IMR-90 (cell line): ENCODE measurements at regions not wholly inside any gene's neighbourhood (a gene's known extent, or its start where the extent isn't known, plus 50 kb on each side); places are given as distances from the start of the nearest gene placed in this dataset.

Source experiments
- ATAC-seq: fragments of 200-7000 bp; cut with Tn5 transposase; 2 replicates; pipeline ENCODE4 v1.9.1; 2020; ENCODE audit warnings: low read depth, mild to moderate bottlenecking, moderate library complexity
- BruUV-seq: library from RNA; stranded (reverse); fragments of 400-500 nt; replicated peaks from 2 replicates; lab custom pipeline; 2021; lab: Mats Ljungman, UMichigan
- CTCF ChIA-PET: fragments of 300-600 bp; formaldehyde crosslinking; extraction: SDS; loops from one replicate; lab custom pipeline; 2021; ENCODE audit warnings: antibody characterized with exemption; lab: Yijun Ruan, JAX
- POLR2A ChIA-PET: fragments of 300-600 bp; sonication (Branson Sonifier 250); formaldehyde crosslinking; loops from one replicate; lab custom pipeline; 2022; ENCODE audit warnings: antibody characterized with exemption; ENCODE audit not compliant: unreplicated experiment; lab: Charles Lee
- DNase-seq: peaks from one replicate; pipeline ENCODE4 v3.0.0; 2013
- H2AFZ ChIP-seq: replicated peaks from 2 replicates; pipeline ENCODE3; 2013; ENCODE audit warnings: low read length, mild to moderate bottlenecking; ENCODE audit not compliant: poor library complexity
- H2AK5ac ChIP-seq: 2 replicates; pipeline ENCODE4 v1.6.1; 2013; ENCODE audit warnings: low read depth, low read length, inconsistent platforms
- H2AK9ac ChIP-seq: replicated peaks from 2 replicates; pipeline ENCODE3; 2013; ENCODE audit warnings: mild to moderate bottlenecking, low read depth, low read length, moderate library complexity; ENCODE audit not compliant: poor library complexity
- H2BK120ac ChIP-seq: 2 replicates; pipeline ENCODE4 v1.6.1; 2013; ENCODE audit warnings: low read depth, low read length, inconsistent platforms
- H2BK15ac ChIP-seq: 3 replicates; pipeline ENCODE4 v1.6.1; 2013; ENCODE audit warnings: low read depth, low read length, inconsistent platforms
- H2BK20ac ChIP-seq: 2 replicates; pipeline ENCODE4 v1.6.1; 2013; ENCODE audit warnings: low read depth, mild to moderate bottlenecking, inconsistent platforms, low read length, moderate library complexity
- H2BK5ac ChIP-seq: 2 replicates; pipeline ENCODE4 v1.6.1; 2013; ENCODE audit warnings: mild to moderate bottlenecking, low read depth, low read length, inconsistent platforms; ENCODE audit not compliant: poor library complexity, severe bottlenecking
- H3K14ac ChIP-seq: replicated peaks from 2 replicates; pipeline ENCODE4 v1.6.1; 2013; ENCODE audit warnings: low read depth, low read length, inconsistent platforms
- H3K18ac ChIP-seq: 2 replicates; pipeline ENCODE4 v1.6.1; 2013; ENCODE audit warnings: low read depth, low read length, control low read depth
- H3K23ac ChIP-seq: 2 replicates; pipeline ENCODE4 v1.6.1; 2013; ENCODE audit warnings: low read depth, low read length, inconsistent platforms
- H3K27ac ChIP-seq: 2 replicates; pipeline ENCODE4 v1.5.1; 2013; ENCODE audit warnings: mild to moderate bottlenecking, control low read depth, low read length; ENCODE audit not compliant: insufficient read depth
- H3K27me3 ChIP-seq: 2 replicates; pipeline ENCODE4 v1.6.1; 2013; ENCODE audit warnings: low read length; ENCODE audit not compliant: control insufficient read depth, insufficient read depth
- H3K36me3 ChIP-seq: 2 replicates; pipeline ENCODE4 v1.6.1; 2013; ENCODE audit warnings: low read length, mixed read lengths; ENCODE audit not compliant: control insufficient read depth, insufficient read depth
- H3K4ac ChIP-seq: 2 replicates; pipeline ENCODE4 v1.6.1; 2013; ENCODE audit warnings: low read depth, low read length, inconsistent platforms
- H3K4me1 ChIP-seq: 2 replicates; pipeline ENCODE4 v1.6.1; 2013; ENCODE audit warnings: low read length, mixed read lengths; ENCODE audit not compliant: control insufficient read depth, insufficient read depth
- H3K4me2 ChIP-seq: 2 replicates; pipeline ENCODE4 v1.6.1; 2013; ENCODE audit warnings: low read depth, mild to moderate bottlenecking, control low read depth, low read length, moderate library complexity
- H3K4me3 ChIP-seq: 2 replicates; pipeline ENCODE4 v1.5.1; 2013; ENCODE audit warnings: low read depth, mild to moderate bottlenecking, control low read depth, low read length, moderate library complexity; ENCODE audit not compliant: insufficient read depth
- H3K56ac ChIP-seq: 2 replicates; pipeline ENCODE4 v1.6.1; 2013; ENCODE audit warnings: low read length, inconsistent platforms; ENCODE audit not compliant: insufficient read depth; ENCODE audit errors: extremely low read depth
- H3K79me1 ChIP-seq, 2 experiments: 2 replicates each; pipeline ENCODE4 v1.6.1; 2013; ENCODE audit warnings: low read length in 2 of 2, inconsistent platforms in 1 of 2, low read depth in 1 of 2
- H3K9ac ChIP-seq: 2 replicates; pipeline ENCODE4 v1.6.1; 2013; ENCODE audit warnings: low read depth, low read length, control low read depth
- H3K9me1 ChIP-seq: 2 replicates; pipeline ENCODE4 v1.6.1; 2013; ENCODE audit warnings: low read length, inconsistent platforms; ENCODE audit not compliant: insufficient read depth
- H3K9me3 ChIP-seq: 2 replicates; pipeline ENCODE4 v1.6.1; 2013; ENCODE audit warnings: low read length; ENCODE audit not compliant: control insufficient read depth, insufficient read depth
- H4K20me1 ChIP-seq: 2 replicates; pipeline ENCODE4 v1.6.1; 2013; ENCODE audit warnings: low read length, inconsistent platforms; ENCODE audit not compliant: insufficient read depth
- H4K5ac ChIP-seq: 2 replicates; pipeline ENCODE4 v1.6.1; 2013; ENCODE audit warnings: mild to moderate bottlenecking, low read depth, low read length, control low read depth
- H4K8ac ChIP-seq, 2 experiments: 2 replicates each; pipeline ENCODE4 v1.6.1; 2013; ENCODE audit warnings: low read depth in 2 of 2, low read length in 2 of 2, control low read depth in 1 of 2, inconsistent platforms in 1 of 2
- H4K91ac ChIP-seq: 2 replicates; pipeline ENCODE4 v1.6.1; 2013; ENCODE audit warnings: low read depth, low read length, inconsistent platforms; ENCODE audit not compliant: insufficient read depth
- BHLHE40 ChIP-seq: fragments of 150-350 bp; IDR thresholded peaks from 2 replicates; pipeline ENCODE4 v1.6.1; 2016; ENCODE audit warnings: mild to moderate bottlenecking, low read depth, low read length
- CHD1 ChIP-seq: IDR thresholded peaks from 2 replicates; pipeline ENCODE4 v1.6.1; 2012; ENCODE audit warnings: low read depth, low read length, improper control_type of control experiment
- NFE2L2 ChIP-seq: fragments of 150-350 bp; IDR thresholded peaks from 2 replicates; pipeline ENCODE4 v1.6.1; 2016; ENCODE audit warnings: low read depth, mild to moderate bottlenecking, low read length
- POLR2A ChIP-seq: IDR thresholded peaks from 2 replicates; pipeline ENCODE4 v1.6.1; 2012; ENCODE audit warnings: mild to moderate bottlenecking, low read depth, low read length
- RAD21 ChIP-seq: IDR thresholded peaks from 2 replicates; pipeline ENCODE4 v1.6.1; 2012; ENCODE audit warnings: low read length, improper control_type of control experiment
- RCOR1 ChIP-seq: IDR thresholded peaks from 2 replicates; pipeline ENCODE4 v1.6.1; 2012; ENCODE audit warnings: mild to moderate bottlenecking, low read length, improper control_type of control experiment; ENCODE audit not compliant: insufficient replicate concordance
- RFX5 ChIP-seq: IDR thresholded peaks from 2 replicates; pipeline ENCODE4 v1.8.0; 2012; ENCODE audit warnings: low read depth, mild to moderate bottlenecking, low read length, moderate library complexity
- SMC3 ChIP-seq: fragments of 150-350 bp; IDR thresholded peaks from 2 replicates; pipeline ENCODE4 v1.6.1; 2016; ENCODE audit warnings: low read depth, mild to moderate bottlenecking, antibody characterized with exemption, low read length, moderate library complexity
- USF2 ChIP-seq: fragments of 150-350 bp; IDR thresholded peaks from 2 replicates; pipeline ENCODE4 v1.6.1; 2017; ENCODE audit warnings: mild to moderate bottlenecking, antibody characterized with exemption, low read length, low read depth
- WGBS, 2 experiments: methylation state at CpG; one replicate each; pipeline versions ENCODE4 v1.1.5 to v1.1.7; 2013; ENCODE audit warnings: missing lambda C conversion rate in 2 of 2; ENCODE audit not compliant: insufficient read length in 1 of 2; ENCODE audit errors: extremely low coverage in 2 of 2; 5-methylcytosine and 5-hydroxymethylcytosine counted together
- dilution Hi-C: fragments of 300-500 bp; cut with HindIII; formaldehyde crosslinking; loops from one replicate; pipeline ENCODE4 v1.14.3; 2018; ENCODE audit warnings: low sequenced_read_pairs; ENCODE audit not compliant: unreplicated experiment
- in situ Hi-C: fragments of 300-500 bp; cut with MboI; formaldehyde crosslinking; loops from 3 replicates; pipeline ENCODE4 v1.14.3; 2019; ENCODE audit warnings: low sequenced_read_pairs, inconsistent platforms, mixed read lengths
- intact Hi-C: fragments of 100-400 bp; cut with micrococcal nuclease; formaldehyde crosslinking; loops from 2 replicates; pipeline ENCODE4 v1.10.0; 2022
- TF ChIP-seq, protein P1 (sequence below): fragments of 150-350 bp; IDR thresholded peaks from 2 replicates; pipeline ENCODE4 v1.6.1; 2016; ENCODE audit warnings: low read depth, mild to moderate bottlenecking, low read length, moderate library complexity, borderline replicate concordance
- TF ChIP-seq, protein P2 (sequence below): conservative IDR thresholded peaks from 2 replicates; pipeline ENCODE4 v1.5.1; 2012; ENCODE audit warnings: mild to moderate bottlenecking, low read depth, low read length, improper control_type of control experiment

DNA sequence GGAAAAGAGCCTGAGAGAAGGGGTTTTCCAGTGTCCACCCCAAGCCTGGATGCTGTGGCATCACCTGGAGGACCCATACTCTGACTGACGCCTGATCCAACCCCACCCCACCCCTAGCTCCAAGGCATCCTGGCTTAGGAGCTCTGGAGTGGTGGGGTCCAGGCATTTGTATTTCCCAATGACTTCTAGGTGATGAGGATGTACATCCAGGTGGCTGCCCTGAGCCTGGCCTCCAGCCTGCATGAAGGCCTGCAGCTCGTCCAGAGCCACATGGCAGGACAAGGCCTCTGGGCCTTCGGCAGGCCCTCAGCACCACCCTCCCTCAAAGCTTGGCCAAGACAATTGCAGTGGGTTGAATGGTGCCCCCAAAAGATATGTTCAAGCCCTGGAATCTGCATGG is 347.5 kb downstream of the C16orf95 start:
- no peak overlapping the region; the same call in 1 of the 2 replicates for H3K23ac ChIP-seq
- no peak overlapping the region for H2BK20ac ChIP-seq
- no peak overlapping the region for H4K91ac ChIP-seq
- ChIA-PET POLR2A (no interaction called here), CTCF (no interaction called here)
- no peak overlapping the region for H3K4me2 ChIP-seq
- no peaks in the 10 kb centered on the region for H3K36me3 ChIP-seq
- no TSS peak for BruUV-seq
- H2AK5ac ChIP-seq: 0 out of 2 replicates have a peak overlapping the region, but pooled peaks have one; percentile 20
- no peak overlapping the region for H3K14ac ChIP-seq
- no CpG with 5 or more reads among the region's 3 CpGs for WGBS, 2 experiments
- no peaks in the 10 kb centered on the region for H4K20me1 ChIP-seq
- H3K18ac ChIP-seq: no peak overlapping the region
- no peak overlapping the region for H4K5ac ChIP-seq
- in situ Hi-C loops (no loop called here), dilution Hi-C loops (no loop called here), intact Hi-C loops (no loop called here)
- no peaks in the 10 kb centered on the region for H3K4me1 ChIP-seq
- no peak for ATAC-seq
- H2AK9ac ChIP-seq: no peak overlapping the region
- no peaks in the 10 kb centered on the region for H3K79me1 ChIP-seq
- no peak overlapping the region; the same call in 1 of the 2 replicates for H3K4ac ChIP-seq
- H2BK15ac ChIP-seq: no peak overlapping the region
- no peak overlapping the region for H2BK120ac ChIP-seq
- H3K27me3 ChIP-seq: peaks cover 6% of the 10 kb centered on the region
- no peak overlapping the region for H3K9ac ChIP-seq
- no peak overlapping the region for H3K4me3 ChIP-seq
- H2AFZ ChIP-seq: no peak overlapping the region
- no peak overlapping the region for H4K8ac ChIP-seq
- TF ChIP-seq, protein P1, sequence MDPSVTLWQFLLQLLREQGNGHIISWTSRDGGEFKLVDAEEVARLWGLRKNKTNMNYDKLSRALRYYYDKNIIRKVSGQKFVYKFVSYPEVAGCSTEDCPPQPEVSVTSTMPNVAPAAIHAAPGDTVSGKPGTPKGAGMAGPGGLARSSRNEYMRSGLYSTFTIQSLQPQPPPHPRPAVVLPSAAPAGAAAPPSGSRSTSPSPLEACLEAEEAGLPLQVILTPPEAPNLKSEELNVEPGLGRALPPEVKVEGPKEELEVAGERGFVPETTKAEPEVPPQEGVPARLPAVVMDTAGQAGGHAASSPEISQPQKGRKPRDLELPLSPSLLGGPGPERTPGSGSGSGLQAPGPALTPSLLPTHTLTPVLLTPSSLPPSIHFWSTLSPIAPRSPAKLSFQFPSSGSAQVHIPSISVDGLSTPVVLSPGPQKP: no peak
- no peak for TF ChIP-seq RFX5
- no peak for TF ChIP-seq RAD21
- TF ChIP-seq USF2: no peak
- TF ChIP-seq RCOR1: no peak
- no peak for TF ChIP-seq BHLHE40
- no peak for TF ChIP-seq POLR2A
- TF ChIP-seq, protein P2, sequence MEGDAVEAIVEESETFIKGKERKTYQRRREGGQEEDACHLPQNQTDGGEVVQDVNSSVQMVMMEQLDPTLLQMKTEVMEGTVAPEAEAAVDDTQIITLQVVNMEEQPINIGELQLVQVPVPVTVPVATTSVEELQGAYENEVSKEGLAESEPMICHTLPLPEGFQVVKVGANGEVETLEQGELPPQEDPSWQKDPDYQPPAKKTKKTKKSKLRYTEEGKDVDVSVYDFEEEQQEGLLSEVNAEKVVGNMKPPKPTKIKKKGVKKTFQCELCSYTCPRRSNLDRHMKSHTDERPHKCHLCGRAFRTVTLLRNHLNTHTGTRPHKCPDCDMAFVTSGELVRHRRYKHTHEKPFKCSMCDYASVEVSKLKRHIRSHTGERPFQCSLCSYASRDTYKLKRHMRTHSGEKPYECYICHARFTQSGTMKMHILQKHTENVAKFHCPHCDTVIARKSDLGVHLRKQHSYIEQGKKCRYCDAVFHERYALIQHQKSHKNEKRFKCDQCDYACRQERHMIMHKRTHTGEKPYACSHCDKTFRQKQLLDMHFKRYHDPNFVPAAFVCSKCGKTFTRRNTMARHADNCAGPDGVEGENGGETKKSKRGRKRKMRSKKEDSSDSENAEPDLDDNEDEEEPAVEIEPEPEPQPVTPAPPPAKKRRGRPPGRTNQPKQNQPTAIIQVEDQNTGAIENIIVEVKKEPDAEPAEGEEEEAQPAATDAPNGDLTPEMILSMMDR: no peak
- no peak for TF ChIP-seq CHD1
- TF ChIP-seq NFE2L2: no peak
- TF ChIP-seq SMC3: no peak
- H2BK5ac ChIP-seq: no peak overlapping the region
- H3K9me1 ChIP-seq: no peaks in the 10 kb centered on the region
- peaks cover 9% of the 10 kb centered on the region for H3K9me3 ChIP-seq
- DNase-seq: no peak
- H3K27ac ChIP-seq: no peak overlapping the region
- H3K56ac ChIP-seq: no peak overlapping the region
